ENCODE measurements at regions not wholly inside any gene's neighbourhood (a gene's known extent, or its start where the extent isn't known, plus 50 kb on each side); places are given as distances from the start of the nearest gene placed in this dataset.

- intact Hi-C loops (cut with DNase I), result no loop called here
- no peaks in the 10 kb centered on the region for H3K4me1 ChIP-seq (ENCODE audit: control insufficient read depth in 2 of 3, insufficient read depth in 2 of 3, low read depth in 1 of 3, low read length in 3 of 3)
- H3K36me3 ChIP-seq (ENCODE audit: control insufficient read depth in 2 of 3, insufficient read depth in 3 of 3, low read length in 3 of 3), result no peaks in the 10 kb centered on the region
- DNase-seq (no peak), FAIRE-seq (no peak)
- no peak overlapping the region for H3K4me3 ChIP-seq (ENCODE audit: low read length in 3 of 3)
- H3K9me3 ChIP-seq (ENCODE audit: control insufficient read depth in 2 of 3, insufficient read depth in 1 of 3, low read length in 3 of 3), result no peaks in the 10 kb centered on the region
- no peak overlapping the region for H3K9ac ChIP-seq (ENCODE audit: low read length in 3 of 3)
- H3K27me3 ChIP-seq (ENCODE audit: control insufficient read depth, insufficient read depth, low read length), result no peaks in the 10 kb centered on the region
- no peak overlapping the region for H3K27ac ChIP-seq (ENCODE audit: low read depth in 2 of 2, low read length in 2 of 2)
- no peak for TF ChIP-seq CTCF (IDR thresholded peaks at IDR 0.05; ENCODE audit: borderline replicate concordance, extremely low read depth, insufficient read depth)
These were observed 648.9 kb upstream of the ALCAM start for GRCh38 chr3:104717828-104718196.

- Histone ChIP-seq H3K9me3 (ENCODE audit: control insufficient read depth in 2 of 3, insufficient read depth in 1 of 3, low read length in 3 of 3) (no peaks in the 10 kb centered on the region), H3K27me3 (ENCODE audit: control insufficient read depth, insufficient read depth, low read length) (no peaks in the 10 kb centered on the region), H3K4me1 (ENCODE audit: control insufficient read depth in 2 of 3, insufficient read depth in 2 of 3, low read depth in 1 of 3, low read length in 3 of 3) (no peaks in the 10 kb centered on the region), H3K4me3 (ENCODE audit: low read length in 3 of 3) (no peak overlapping the region), H3K9ac (ENCODE audit: low read length in 3 of 3) (no peak overlapping the region), H3K27ac (ENCODE audit: low read depth in 2 of 2, low read length in 2 of 2) (no peak overlapping the region), H3K36me3 (ENCODE audit: control insufficient read depth in 2 of 3, insufficient read depth in 3 of 3, low read length in 3 of 3) (no peaks in the 10 kb centered on the region)
- DNase-seq (no peak), FAIRE-seq (no peak)
- TF ChIP-seq CTCF (IDR thresholded peaks at IDR 0.05; ENCODE audit: borderline replicate concordance, extremely low read depth, insufficient read depth), result no peak
- intact Hi-C loops (cut with DNase I), result no loop called here
These were observed 643.7 kb upstream of the ALCAM start for GRCh38 chr3:104723000-104723399.

GRCh38 chr3:104731074-104731473 is 635.6 kb upstream of the ALCAM start:
- Histone ChIP-seq H3K4me1 (ENCODE audit: control insufficient read depth in 2 of 3, insufficient read depth in 2 of 3, low read depth in 1 of 3, low read length in 3 of 3) (no peaks in the 10 kb centered on the region), H3K27me3 (ENCODE audit: control insufficient read depth, insufficient read depth, low read length) (no peaks in the 10 kb centered on the region), H3K9me3 (ENCODE audit: control insufficient read depth in 2 of 3, insufficient read depth in 1 of 3, low read length in 3 of 3) (no peaks in the 10 kb centered on the region), H3K9ac (ENCODE audit: low read length in 3 of 3) (no peak overlapping the region), H3K36me3 (ENCODE audit: control insufficient read depth in 2 of 3, insufficient read depth in 3 of 3, low read length in 3 of 3) (no peaks in the 10 kb centered on the region), H3K27ac (ENCODE audit: low read depth in 2 of 2, low read length in 2 of 2) (no peak overlapping the region), H3K4me3 (ENCODE audit: low read length in 3 of 3) (no peak overlapping the region)
- no peak for FAIRE-seq
- DNase-seq, result no peak
- intact Hi-C loops (cut with DNase I), result no loop called here
- TF ChIP-seq CTCF (IDR thresholded peaks at IDR 0.05; ENCODE audit: borderline replicate concordance, extremely low read depth, insufficient read depth), result no peak

GRCh38 chr3:104734627-104735026 is 632.1 kb upstream of the ALCAM start:
- no peak for FAIRE-seq

More at GRCh38 chr3:104734627-104735026, 632.1 kb upstream of the ALCAM start:
- no peaks in the 10 kb centered on the region for H3K36me3 ChIP-seq (ENCODE audit: control insufficient read depth in 2 of 3, insufficient read depth in 3 of 3, low read length in 3 of 3)
- intact Hi-C loops (cut with DNase I), result no loop called here
- no peak overlapping the region for H3K9ac ChIP-seq (ENCODE audit: low read length in 3 of 3)
- no peaks in the 10 kb centered on the region for H3K9me3 ChIP-seq (ENCODE audit: control insufficient read depth in 2 of 3, insufficient read depth in 1 of 3, low read length in 3 of 3)
- no peaks in the 10 kb centered on the region for H3K27me3 ChIP-seq (ENCODE audit: control insufficient read depth, insufficient read depth, low read length)
- no peaks in the 10 kb centered on the region for H3K4me1 ChIP-seq (ENCODE audit: control insufficient read depth in 2 of 3, insufficient read depth in 2 of 3, low read depth in 1 of 3, low read length in 3 of 3)
- DNase-seq, result no peak
- TF ChIP-seq CTCF (IDR thresholded peaks at IDR 0.05; ENCODE audit: borderline replicate concordance, extremely low read depth, insufficient read depth), result no peak
- no peak overlapping the region for H3K27ac ChIP-seq (ENCODE audit: low read depth in 2 of 2, low read length in 2 of 2)
- H3K4me3 ChIP-seq (ENCODE audit: low read length in 3 of 3), result no peak overlapping the region
